Osteocyte (in vitro differentiated cells): ENCODE measurements at regions not wholly inside any gene's neighbourhood (a gene's known extent, or its start where the extent isn't known, plus 50 kb on each side); places are given as distances from the start of the nearest gene placed in this dataset.
A peak's percentile ranks its signal among the peaks of the same experiment; 100 is the strongest.

Source experiments
- DNase-seq: peaks from one replicate; pipeline ENCODE4 v3.0.0; 2021; ENCODE audit warnings: mixed read lengths; ENCODE audit not compliant: unreplicated experiment; ENCODE audit errors: extremely low spot score
- H3K27ac Mint-ChIP-seq: one replicate; pipeline ENCODE4 v1.8.0; 2021; ENCODE audit warnings: mild to moderate bottlenecking, mixed read lengths; ENCODE audit not compliant: unreplicated experiment
- H3K27me3 Mint-ChIP-seq: one replicate; pipeline ENCODE4 v1.8.0; 2021; ENCODE audit warnings: mixed read lengths; ENCODE audit not compliant: unreplicated experiment
- H3K36me3 Mint-ChIP-seq: one replicate; pipeline ENCODE4 v1.8.0; 2021; ENCODE audit warnings: mixed read lengths; ENCODE audit not compliant: unreplicated experiment
- H3K4me1 Mint-ChIP-seq: one replicate; pipeline ENCODE4 v1.8.0; 2021; ENCODE audit warnings: mixed read lengths; ENCODE audit not compliant: unreplicated experiment
- H3K4me3 Mint-ChIP-seq: one replicate; pipeline ENCODE4 v1.8.0; 2021; ENCODE audit warnings: mild to moderate bottlenecking, moderate library complexity, mixed read lengths; ENCODE audit not compliant: unreplicated experiment
- H3K9me3 Mint-ChIP-seq: one replicate; pipeline ENCODE4 v1.8.0; 2021; ENCODE audit warnings: mixed read lengths; ENCODE audit not compliant: unreplicated experiment
- TF ChIP-seq, protein P1 (sequence below): fragments of 200-600 bp; sonication (generic); IDR thresholded peaks from 2 replicates; pipeline ENCODE4 v1.5.0; 2021; ENCODE audit warnings: antibody characterized with exemption, mild to moderate bottlenecking, moderate library complexity

- H3K27ac Mint-ChIP-seq = no peak overlapping the region
- peak; percentile 73 for DNase-seq
- no peaks in the 10 kb centered on the region for H3K4me1 Mint-ChIP-seq
- TF ChIP-seq, protein P1, sequence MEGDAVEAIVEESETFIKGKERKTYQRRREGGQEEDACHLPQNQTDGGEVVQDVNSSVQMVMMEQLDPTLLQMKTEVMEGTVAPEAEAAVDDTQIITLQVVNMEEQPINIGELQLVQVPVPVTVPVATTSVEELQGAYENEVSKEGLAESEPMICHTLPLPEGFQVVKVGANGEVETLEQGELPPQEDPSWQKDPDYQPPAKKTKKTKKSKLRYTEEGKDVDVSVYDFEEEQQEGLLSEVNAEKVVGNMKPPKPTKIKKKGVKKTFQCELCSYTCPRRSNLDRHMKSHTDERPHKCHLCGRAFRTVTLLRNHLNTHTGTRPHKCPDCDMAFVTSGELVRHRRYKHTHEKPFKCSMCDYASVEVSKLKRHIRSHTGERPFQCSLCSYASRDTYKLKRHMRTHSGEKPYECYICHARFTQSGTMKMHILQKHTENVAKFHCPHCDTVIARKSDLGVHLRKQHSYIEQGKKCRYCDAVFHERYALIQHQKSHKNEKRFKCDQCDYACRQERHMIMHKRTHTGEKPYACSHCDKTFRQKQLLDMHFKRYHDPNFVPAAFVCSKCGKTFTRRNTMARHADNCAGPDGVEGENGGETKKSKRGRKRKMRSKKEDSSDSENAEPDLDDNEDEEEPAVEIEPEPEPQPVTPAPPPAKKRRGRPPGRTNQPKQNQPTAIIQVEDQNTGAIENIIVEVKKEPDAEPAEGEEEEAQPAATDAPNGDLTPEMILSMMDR = no peak
- no peak overlapping the region for H3K4me3 Mint-ChIP-seq
- H3K36me3 Mint-ChIP-seq = no peaks in the 10 kb centered on the region
- H3K27me3 Mint-ChIP-seq = peaks cover 43% of the 10 kb centered on the region
- no peaks in the 10 kb centered on the region for H3K9me3 Mint-ChIP-seq
Observed at GRCh38 chr3:43787330-43787729, 96.6 kb downstream of the ABHD5 start.

GRCh38 chr3:43789028-43789427 lies 98.3 kb downstream of the ABHD5 start:
- Mint-ChIP-seq H3K4me3 (no peak overlapping the region), H3K27me3 (peaks cover 46% of the 10 kb centered on the region), H3K36me3 (no peaks in the 10 kb centered on the region), H3K4me1 (no peaks in the 10 kb centered on the region), H3K27ac (no peak overlapping the region), H3K9me3 (no peaks in the 10 kb centered on the region)
- TF ChIP-seq, protein P1 = no peak
- peak; percentile 56 for DNase-seq

GRCh38 chr3:43790060-43790459 lies 99.3 kb downstream of the ABHD5 start:
- H3K4me1 Mint-ChIP-seq = no peaks in the 10 kb centered on the region
- no peak overlapping the region for H3K27ac Mint-ChIP-seq
- H3K4me3 Mint-ChIP-seq = no peak overlapping the region
- DNase-seq = peak; percentile 48
- H3K27me3 Mint-ChIP-seq = peaks cover 46% of the 10 kb centered on the region
- TF ChIP-seq, protein P1 = no peak
- no peaks in the 10 kb centered on the region for H3K36me3 Mint-ChIP-seq
- no peaks in the 10 kb centered on the region for H3K9me3 Mint-ChIP-seq

DNA sequence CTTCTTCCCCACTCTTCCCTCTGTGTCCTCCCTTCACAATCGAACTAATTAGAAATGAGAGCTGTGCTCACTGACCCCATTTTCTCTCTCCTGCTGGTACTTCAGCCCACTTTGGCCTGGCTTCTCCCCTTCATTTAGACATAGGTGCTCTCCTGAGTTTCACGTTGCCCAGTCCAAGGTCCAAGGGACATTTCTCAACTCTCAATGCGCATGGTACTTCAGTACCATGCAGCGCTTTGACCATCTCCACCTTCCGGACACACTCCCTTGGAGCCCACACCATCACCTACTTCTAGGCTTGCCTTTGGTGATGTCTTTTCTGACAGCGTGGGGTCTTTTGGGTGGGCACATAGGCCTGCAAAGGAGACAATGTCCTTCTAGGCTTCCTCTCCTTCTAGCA lies 99.7 kb downstream of the ABHD5 start:
- TF ChIP-seq, protein P1 = no peak
- Mint-ChIP-seq H3K9me3 (no peaks in the 10 kb centered on the region), H3K36me3 (no peaks in the 10 kb centered on the region), H3K4me3 (no peak overlapping the region), H3K4me1 (no peaks in the 10 kb centered on the region), H3K27ac (no peak overlapping the region), H3K27me3 (peaks cover 45% of the 10 kb centered on the region)
- DNase-seq = peak; percentile 27

GRCh38 chr3:43791246-43791645 lies 100.5 kb downstream of the ABHD5 start:
- H3K4me3 Mint-ChIP-seq = no peak overlapping the region
- no peaks in the 10 kb centered on the region for H3K36me3 Mint-ChIP-seq
- TF ChIP-seq, protein P1 = no peak
- H3K27ac Mint-ChIP-seq = no peak overlapping the region
- H3K9me3 Mint-ChIP-seq = no peaks in the 10 kb centered on the region
- H3K4me1 Mint-ChIP-seq = no peaks in the 10 kb centered on the region
- peak; percentile 60 for DNase-seq
- peaks cover 43% of the 10 kb centered on the region for H3K27me3 Mint-ChIP-seq
